ENCODE measurements at regions not wholly inside any gene's neighbourhood (a gene's known extent, or its start where the extent isn't known, plus 50 kb on each side); places are given as distances from the start of the nearest gene placed in this dataset.
A peak's percentile ranks its signal among the peaks of the same experiment; 100 is the strongest.

DNA sequence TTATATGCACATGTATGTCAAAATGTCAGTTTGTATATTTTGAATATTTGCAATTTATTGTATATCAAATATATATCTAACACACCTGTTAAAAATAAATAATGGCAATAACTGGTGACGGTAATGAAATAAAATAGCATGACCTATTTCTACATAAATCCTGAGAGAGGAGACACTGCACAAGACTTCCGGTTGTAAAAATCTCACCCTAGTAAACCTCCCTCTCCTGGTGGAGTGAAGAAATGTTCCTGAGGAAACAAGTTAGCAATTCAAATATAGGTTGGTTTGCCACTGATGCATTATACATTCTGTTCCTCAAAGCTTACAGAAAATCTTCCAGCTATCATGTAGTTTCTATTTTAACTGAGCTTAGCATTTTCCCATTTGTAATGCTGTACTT lies 166.1 kb upstream of the SYT10 start:
- peak in 2 of 12 donors; percentile 20 to 27 for TF ChIP-seq CTCF (IDR thresholded peaks at IDR 0.05)
- no peak for TF ChIP-seq POLR2A (IDR thresholded peaks at IDR 0.05)

Measured in heart left ventricle (tissue), 13 donors.